Glutamatergic neuron (in vitro differentiated cells): ENCODE measurements at regions not wholly inside any gene's neighbourhood (a gene's known extent, or its start where the extent isn't known, plus 50 kb on each side); places are given as distances from the start of the nearest gene placed in this dataset.
"Not testable (repeated sequence)": the region's sequence is repeated elsewhere in the genome, so short reads cannot be mapped to it uniquely, and the experiment has no call there.

Experiments
- DNase-seq: peaks from one replicate; pipeline ENCODE4 v3.0.0; 2022
- H3K27ac Mint-ChIP-seq: one replicate; pipeline ENCODE4 v1.8.0; 2020; ENCODE audit warnings: mild to moderate bottlenecking, mixed read lengths, inconsistent platforms; ENCODE audit not compliant: unreplicated experiment
- H3K27me3 Mint-ChIP-seq: one replicate; pipeline ENCODE4 v1.8.0; 2020; ENCODE audit warnings: mild to moderate bottlenecking, moderate library complexity, mixed read lengths, inconsistent platforms; ENCODE audit not compliant: unreplicated experiment
- H3K36me3 Mint-ChIP-seq: one replicate; pipeline ENCODE4 v1.8.0; 2020; ENCODE audit warnings: mild to moderate bottlenecking, mixed read lengths, inconsistent platforms; ENCODE audit not compliant: unreplicated experiment
- H3K4me1 Mint-ChIP-seq: one replicate; pipeline ENCODE4 v1.8.0; 2020; ENCODE audit warnings: mild to moderate bottlenecking, low read depth, mixed read lengths, inconsistent platforms; ENCODE audit not compliant: unreplicated experiment
- H3K4me3 Mint-ChIP-seq: one replicate; pipeline ENCODE4 v1.8.0; 2020; ENCODE audit warnings: mild to moderate bottlenecking, mixed read lengths, inconsistent platforms; ENCODE audit not compliant: unreplicated experiment
- H3K9me3 Mint-ChIP-seq: one replicate; pipeline ENCODE4 v1.8.0; 2020; ENCODE audit warnings: mild to moderate bottlenecking, moderate library complexity, mixed read lengths, inconsistent platforms; ENCODE audit not compliant: unreplicated experiment
- CTCF ChIP-seq: fragments of 200-600 bp; sonication (generic); IDR thresholded peaks from one replicate; pipeline ENCODE4 v1.5.0; 2021; ENCODE audit not compliant: partially characterized antibody, unreplicated experiment

- Mint-ChIP-seq H3K4me3 (no peak overlapping the region), H3K4me1 (no peaks in the 10 kb centered on the region), H3K36me3 (no peaks in the 10 kb centered on the region), H3K9me3 (no peaks in the 10 kb centered on the region), H3K27ac (no peak overlapping the region), H3K27me3 (peaks cover 2% of the 10 kb centered on the region)
- no peak for TF ChIP-seq CTCF
- DNase-seq, result no peak
Observed at GRCh38 chr13:86909318-86909717, 761.9 kb upstream of the SLITRK5 start.

- H3K4me1 Mint-ChIP-seq, result no peaks in the 10 kb centered on the region
- no peaks in the 10 kb centered on the region for H3K27me3 Mint-ChIP-seq
- H3K27ac Mint-ChIP-seq, result no peak overlapping the region
- no peak for DNase-seq
- no peak for TF ChIP-seq CTCF
- no peak overlapping the region for H3K4me3 Mint-ChIP-seq
- no peaks in the 10 kb centered on the region for H3K9me3 Mint-ChIP-seq
- no peaks in the 10 kb centered on the region for H3K36me3 Mint-ChIP-seq
Observed at GRCh38 chr13:86914757-86915156, 756.4 kb upstream of the SLITRK5 start.

- H3K27me3 Mint-ChIP-seq, H3K9me3 Mint-ChIP-seq, H3K4me1 Mint-ChIP-seq, DNase-seq, H3K4me3 Mint-ChIP-seq, H3K36me3 Mint-ChIP-seq, H3K27ac Mint-ChIP-seq: not testable (repeated sequence)
Observed at GRCh38 chr13:86917438-86917837, 753.7 kb upstream of the SLITRK5 start.

- DNase-seq, result no peak
- H3K4me3 Mint-ChIP-seq, result no peak overlapping the region
Observed at GRCh38 chr13:86918682-86919081, 752.5 kb upstream of the SLITRK5 start.

GRCh38 chr13:86920961-86921360 is 750.2 kb upstream of the SLITRK5 start:
- no peak for TF ChIP-seq CTCF
- Mint-ChIP-seq H3K4me3 (no peak overlapping the region), H3K4me1 (no peaks in the 10 kb centered on the region), H3K27ac (no peak overlapping the region), H3K36me3 (no peaks in the 10 kb centered on the region), H3K9me3 (no peaks in the 10 kb centered on the region), H3K27me3 (no peaks in the 10 kb centered on the region)
- DNase-seq, result no peak

More at GRCh38 chr13:86918682-86919081, 752.5 kb upstream of the SLITRK5 start:
- no peaks in the 10 kb centered on the region for H3K36me3 Mint-ChIP-seq
- no peaks in the 10 kb centered on the region for H3K4me1 Mint-ChIP-seq
- H3K9me3 Mint-ChIP-seq, result no peaks in the 10 kb centered on the region
- no peak for TF ChIP-seq CTCF
- H3K27me3 Mint-ChIP-seq, result no peaks in the 10 kb centered on the region
- no peak overlapping the region for H3K27ac Mint-ChIP-seq

GRCh38 chr13:86922936-86923335 is 748.2 kb upstream of the SLITRK5 start:
- Mint-ChIP-seq H3K27ac (no peak overlapping the region), H3K4me1 (no peaks in the 10 kb centered on the region), H3K36me3 (no peaks in the 10 kb centered on the region), H3K9me3 (no peaks in the 10 kb centered on the region), H3K27me3 (no peaks in the 10 kb centered on the region), H3K4me3 (no peak overlapping the region)
- DNase-seq, result no peak
- no peak for TF ChIP-seq CTCF

- H3K4me3 Mint-ChIP-seq, result not testable (repeated sequence)
Observed at GRCh38 chr13:86926916-86927315, 744.3 kb upstream of the SLITRK5 start.

More at GRCh38 chr13:86926916-86927315, 744.3 kb upstream of the SLITRK5 start:
- H3K27me3 Mint-ChIP-seq, H3K9me3 Mint-ChIP-seq, DNase-seq, H3K27ac Mint-ChIP-seq, H3K4me1 Mint-ChIP-seq, H3K36me3 Mint-ChIP-seq: not testable (repeated sequence)
